CD4-positive, alpha-beta memory T cell (primary cell): ENCODE measurements at regions not wholly inside any gene's neighbourhood (a gene's known extent, or its start where the extent isn't known, plus 50 kb on each side); places are given as distances from the start of the nearest gene placed in this dataset.
A peak's percentile ranks its signal among the peaks of the same experiment; 100 is the strongest.
"Not testable (repeated sequence)": the region's sequence is repeated elsewhere in the genome, so short reads cannot be mapped to it uniquely, and the experiment has no call there.

Experiments
- CTCF ChIA-PET: fragments of 350-600 bp; sonication (Branson Sonifier 250); formaldehyde crosslinking; loops from one replicate; lab custom pipeline; 2021; ENCODE audit warnings: inconsistent platforms; ENCODE audit not compliant: partially characterized antibody; lab: Charles Lee
- POLR2A ChIA-PET: fragments of 350-600 bp; sonication (Branson Sonifier 250); formaldehyde crosslinking; loops from one replicate; lab custom pipeline; 2021; ENCODE audit not compliant: partially characterized antibody; lab: Charles Lee
- DNase-seq, 5 donors: peaks; one replicate each; pipeline versions ENCODE4 v3.0.0 to v3.0.0-alpha.2; 2020 to 2022; ENCODE audit warnings: mixed read lengths in 1 of 5
- H3K27ac ChIP-seq: one replicate; pipeline ENCODE4 v1.7.0; 2013; ENCODE audit warnings: low read depth, low read length
- H3K27me3 ChIP-seq: 2 replicates; pipeline ENCODE4 v1.7.0; 2013; ENCODE audit warnings: mild to moderate bottlenecking, low read length, moderate library complexity; ENCODE audit not compliant: insufficient read depth
- H3K36me3 ChIP-seq: 2 replicates; pipeline ENCODE4 v1.7.0; 2013; ENCODE audit warnings: mild to moderate bottlenecking, low read length, moderate library complexity; ENCODE audit not compliant: insufficient read depth
- H3K4me1 ChIP-seq: 2 replicates; pipeline ENCODE4 v1.7.0; 2013; ENCODE audit warnings: mild to moderate bottlenecking, low read length, moderate library complexity; ENCODE audit not compliant: insufficient read depth
- H3K4me3 ChIP-seq, 2 donors: one replicate each; pipeline ENCODE4 v1.7.0; 2013; ENCODE audit warnings: low read length in 2 of 2, mild to moderate bottlenecking in 1 of 2
- H3K9me3 ChIP-seq, 2 donors: one replicate each; pipeline ENCODE4 v1.7.0; 2013; ENCODE audit warnings: low read length in 2 of 2, control low read depth in 1 of 2; ENCODE audit not compliant: control insufficient read depth in 1 of 2
- H3K27ac Mint-ChIP-seq, 7 donors: one replicate each; pipeline ENCODE4 v1.8.0; 2020 to 2021; ENCODE audit warnings: mixed read lengths in 7 of 7, mild to moderate bottlenecking in 6 of 7, inconsistent platforms in 3 of 7, moderate library complexity in 3 of 7
- H3K27me3 Mint-ChIP-seq, 2 donors: one replicate each; pipeline ENCODE4 v1.8.0; 2020 to 2021; ENCODE audit warnings: mixed read lengths in 2 of 2
- H3K36me3 Mint-ChIP-seq, 2 donors: one replicate each; pipeline ENCODE4 v1.8.0; 2020 to 2021; ENCODE audit warnings: mixed read lengths in 2 of 2, inconsistent platforms in 1 of 2, mild to moderate bottlenecking in 1 of 2
- H3K4me1 Mint-ChIP-seq, 4 donors: one replicate each; pipeline ENCODE4 v1.8.0; 2020 to 2021; ENCODE audit warnings: mixed read lengths in 4 of 4, mild to moderate bottlenecking in 1 of 4
- H3K4me3 Mint-ChIP-seq, 8 donors: one replicate each; pipeline ENCODE4 v1.8.0; 2020 to 2021; ENCODE audit warnings: mixed read lengths in 8 of 8, mild to moderate bottlenecking in 7 of 8, moderate library complexity in 6 of 8, inconsistent platforms in 3 of 8
- H3K9me3 Mint-ChIP-seq, 8 donors: one replicate each; pipeline ENCODE4 v1.8.0; 2020 to 2021; ENCODE audit warnings: mixed read lengths in 8 of 8, mild to moderate bottlenecking in 5 of 8, inconsistent platforms in 3 of 8, moderate library complexity in 1 of 8
- intact Hi-C: fragments of 100-400 bp; cut with micrococcal nuclease; formaldehyde crosslinking; loops from one replicate; pipeline ENCODE4 v1.15.1; 2023

DNA sequence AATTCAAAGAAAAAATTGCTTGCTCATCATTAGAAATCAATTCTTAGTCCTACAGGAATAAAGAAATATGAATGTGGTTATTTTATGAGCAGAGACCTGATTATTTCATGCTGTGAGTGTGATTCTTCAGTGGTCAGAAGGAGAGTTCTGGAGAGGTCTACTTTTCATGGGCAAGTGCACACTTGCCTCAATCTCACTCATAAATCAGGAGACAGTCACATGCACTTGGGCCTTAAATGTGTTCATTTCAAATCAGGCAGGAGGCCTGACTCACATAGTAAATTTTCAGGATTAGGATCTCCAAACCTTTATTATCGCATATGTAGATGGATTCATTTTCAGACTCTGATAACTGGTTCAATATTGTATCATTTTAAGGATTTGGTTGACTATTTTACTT, 323.2 kb upstream of the CCNH start:
- Mint-ChIP-seq H3K9me3 (no peaks in the 10 kb centered on the region), H3K27ac (no peak overlapping the region), H3K4me3 (peak overlapping the region in 1 of 8 donors; percentile 5), H3K36me3 (no peaks in the 10 kb centered on the region), H3K27me3 (no peaks in the 10 kb centered on the region), H3K4me1 (no peaks in the 10 kb centered on the region)
- Histone ChIP-seq H3K4me1 (no peaks in the 10 kb centered on the region), H3K27me3 (no peaks in the 10 kb centered on the region), H3K27ac (no peak overlapping the region), H3K36me3 (no peaks in the 10 kb centered on the region), H3K9me3 (no peaks in the 10 kb centered on the region), H3K4me3 (no peak overlapping the region)
- intact Hi-C loops = no loop called here
- ChIA-PET CTCF (no interaction called here), POLR2A (no interaction called here)
- DNase-seq = no peak

DNA sequence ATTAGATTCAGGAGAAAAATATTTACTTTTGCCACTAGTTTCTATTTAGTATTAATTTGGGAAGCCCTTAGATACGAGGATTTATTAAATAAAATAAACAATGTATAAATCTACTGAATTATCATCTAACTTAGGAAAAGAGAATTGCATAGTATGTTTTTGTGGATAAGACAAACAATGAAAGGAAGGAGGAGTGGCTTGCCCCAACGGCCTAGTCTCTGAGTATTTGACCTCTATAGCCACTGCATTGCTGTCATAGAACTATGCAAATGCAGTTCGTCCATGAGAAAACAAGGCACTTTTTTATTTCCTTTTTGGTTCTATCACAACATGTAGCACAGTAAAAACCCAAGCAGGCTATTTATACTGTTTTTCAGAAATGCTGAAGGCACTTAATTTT, 321.2 kb upstream of the CCNH start:
- Histone ChIP-seq H3K4me3 (no peak overlapping the region), H3K27me3 (no peaks in the 10 kb centered on the region), H3K27ac (no peak overlapping the region), H3K36me3 (no peaks in the 10 kb centered on the region), H3K4me1 (no peaks in the 10 kb centered on the region), H3K9me3 (no peaks in the 10 kb centered on the region)
- CTCF ChIA-PET = interaction anchor here (0.7 kb wide), 1 partner anchor 81 kb away, joined by 3 read pairs; no protein-coding TSS in a partner anchor
- Mint-ChIP-seq H3K36me3 (no peaks in the 10 kb centered on the region), H3K4me1 (no peaks in the 10 kb centered on the region), H3K4me3 (no peak overlapping the region), H3K27me3 (peaks cover 0 to 1% of the 10 kb centered on the region in 2 donors), H3K27ac (no peak overlapping the region), H3K9me3 (peaks cover 0 to 4% (median 0%) of the 10 kb centered on the region in 8 donors)
- intact Hi-C loops = no loop called here
- DNase-seq = no peak
- POLR2A ChIA-PET = no interaction called here

- intact Hi-C loops = no loop called here
- no peak overlapping the region for H3K4me3 Mint-ChIP-seq
- no peaks in the 10 kb centered on the region for H3K4me1 Mint-ChIP-seq
- no peaks in the 10 kb centered on the region for H3K4me1 ChIP-seq
- peaks cover 0 to 4% (median 0%) of the 10 kb centered on the region in 8 donors for H3K9me3 Mint-ChIP-seq
- no peaks in the 10 kb centered on the region for H3K36me3 Mint-ChIP-seq
- no peak overlapping the region for H3K27ac Mint-ChIP-seq
- peaks cover 0 to 1% of the 10 kb centered on the region in 2 donors for H3K27me3 Mint-ChIP-seq
- ChIA-PET CTCF (interaction anchor here (0.7 to 1.3 kb wide), 2 partner anchors 80 to 189 kb away, joined by 3 read pairs; no protein-coding TSS in a partner anchor), POLR2A (no interaction called here)
- H3K27ac ChIP-seq = no peak overlapping the region
- no peaks in the 10 kb centered on the region for H3K36me3 ChIP-seq
- no peaks in the 10 kb centered on the region for H3K27me3 ChIP-seq
- H3K9me3 ChIP-seq = no peaks in the 10 kb centered on the region
- H3K4me3 ChIP-seq = no peak overlapping the region
- DNase-seq = no peak
Observed at GRCh38 chr5:87732875-87733768, 320.4 kb upstream of the CCNH start.

- no peak for DNase-seq
- no peaks in the 10 kb centered on the region for H3K4me1 Mint-ChIP-seq
- no peak overlapping the region for H3K4me3 Mint-ChIP-seq
- Histone ChIP-seq H3K4me3 (no peak overlapping the region), H3K27me3 (no peaks in the 10 kb centered on the region), H3K9me3 (no peaks in the 10 kb centered on the region), H3K4me1 (no peaks in the 10 kb centered on the region), H3K27ac (no peak overlapping the region), H3K36me3 (no peaks in the 10 kb centered on the region)
- no peaks in the 10 kb centered on the region for H3K36me3 Mint-ChIP-seq
- POLR2A ChIA-PET = no interaction called here
- peaks cover 0 to 1% of the 10 kb centered on the region in 2 donors for H3K27me3 Mint-ChIP-seq
- peaks cover 0 to 4% (median 0%) of the 10 kb centered on the region in 8 donors for H3K9me3 Mint-ChIP-seq
- no peak overlapping the region for H3K27ac Mint-ChIP-seq
- intact Hi-C loops = no loop called here
- CTCF ChIA-PET = no interaction called here
Observed at GRCh38 chr5:87729781-87730180, 317.1 kb upstream of the CCNH start.

GRCh38 chr5:87722286-87722685, 309.6 kb upstream of the CCNH start:
- ChIA-PET CTCF (no interaction called here), POLR2A (no interaction called here)
- H3K27ac Mint-ChIP-seq = no peak overlapping the region
- Histone ChIP-seq H3K27me3 (no peaks in the 10 kb centered on the region), H3K4me1 (no peaks in the 10 kb centered on the region), H3K36me3 (no peaks in the 10 kb centered on the region), H3K27ac (no peak overlapping the region), H3K9me3 (no peaks in the 10 kb centered on the region), H3K4me3 (no peak overlapping the region)
- no peaks in the 10 kb centered on the region for H3K4me1 Mint-ChIP-seq
- peaks cover 0 to 11% (median 3%) of the 10 kb centered on the region in 8 donors for H3K9me3 Mint-ChIP-seq
- H3K27me3 Mint-ChIP-seq = peaks cover 0 to 1% of the 10 kb centered on the region in 2 donors
- intact Hi-C loops = no loop called here
- no peak for DNase-seq
- H3K4me3 Mint-ChIP-seq = no peak overlapping the region
- no peaks in the 10 kb centered on the region for H3K36me3 Mint-ChIP-seq

DNA sequence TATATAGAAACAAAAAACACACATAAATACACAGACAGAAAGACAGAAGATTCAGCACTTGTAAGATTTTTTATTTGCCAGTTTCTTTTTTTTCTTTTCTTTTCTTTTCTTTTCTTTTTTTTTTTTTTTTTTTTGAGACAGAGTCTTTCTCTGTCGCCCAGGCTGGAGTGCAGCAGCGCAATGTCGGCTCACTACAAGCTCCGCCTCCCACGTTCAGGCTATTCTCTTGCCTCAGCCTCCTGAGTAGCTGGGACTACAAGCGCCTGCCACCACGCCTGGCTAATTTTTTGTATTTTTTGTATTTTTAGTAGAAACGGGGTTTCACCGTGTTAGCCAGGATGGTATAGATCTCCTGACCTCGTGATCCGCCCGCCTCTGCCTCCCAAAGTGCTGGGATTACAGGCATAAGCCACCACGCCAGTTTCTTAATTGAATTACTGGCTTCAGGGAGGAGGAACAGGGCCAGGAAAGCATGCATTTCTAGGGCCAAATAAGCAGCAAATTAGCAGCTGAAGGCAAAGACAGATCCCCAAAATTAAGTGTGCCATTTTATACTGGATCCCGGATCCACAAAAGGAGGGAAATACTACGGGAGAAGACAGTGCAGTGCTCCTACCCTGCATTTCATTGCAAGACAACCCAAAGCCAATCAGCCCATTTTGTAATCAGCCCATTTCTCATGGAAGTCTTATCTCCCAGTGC, 305.6 kb upstream of the CCNH start:
- POLR2A ChIA-PET = not testable (repeated sequence)

DNA sequence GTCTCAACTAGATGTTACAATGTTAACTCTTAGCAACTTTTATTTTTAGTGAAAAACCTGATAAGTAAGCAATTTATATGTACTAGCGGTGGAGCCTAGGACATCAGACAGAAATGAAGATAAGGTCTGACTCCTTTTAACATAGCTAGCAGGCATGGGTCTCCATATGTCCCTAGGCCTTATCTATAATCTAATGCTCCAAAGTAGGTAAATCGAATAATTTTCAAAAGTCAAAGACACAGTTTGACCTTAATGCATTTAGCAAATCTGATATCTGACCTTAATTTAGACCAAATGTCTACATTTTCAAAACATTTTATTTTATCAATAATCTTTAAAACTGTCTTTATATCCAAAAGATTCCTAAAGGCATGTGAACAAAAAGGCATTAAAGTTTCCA, 305.0 kb upstream of the CCNH start:
- no peaks in the 10 kb centered on the region for H3K9me3 ChIP-seq
- no peaks in the 10 kb centered on the region for H3K27me3 ChIP-seq
- no peaks in the 10 kb centered on the region for H3K4me1 ChIP-seq
- Mint-ChIP-seq H3K9me3 (peaks cover 0 to 9% (median 3%) of the 10 kb centered on the region in 8 donors), H3K27me3 (peaks cover 0 to under 1% of the 10 kb centered on the region in 2 donors), H3K36me3 (no peaks in the 10 kb centered on the region), H3K27ac (no peak overlapping the region), H3K4me1 (no peaks in the 10 kb centered on the region), H3K4me3 (no peak overlapping the region)
- CTCF ChIA-PET = no interaction called here
- POLR2A ChIA-PET = no interaction called here
- H3K27ac ChIP-seq = no peak overlapping the region
- intact Hi-C loops = no loop called here
- no peak for DNase-seq
- no peak overlapping the region for H3K4me3 ChIP-seq
- H3K36me3 ChIP-seq = no peaks in the 10 kb centered on the region

More for the DNA sequence above, 305.6 kb upstream of the CCNH start:
- H3K4me3 ChIP-seq, H3K4me1 Mint-ChIP-seq, H3K36me3 Mint-ChIP-seq, H3K27ac ChIP-seq, intact Hi-C loops, H3K27me3 Mint-ChIP-seq, DNase-seq, H3K27ac Mint-ChIP-seq, H3K9me3 ChIP-seq, CTCF ChIA-PET, H3K4me1 ChIP-seq, H3K36me3 ChIP-seq, H3K27me3 ChIP-seq, H3K4me3 Mint-ChIP-seq: not testable (repeated sequence)
- H3K9me3 Mint-ChIP-seq = peaks cover 0 to 11% (median 3%) of the 10 kb centered on the region in 8 donors
